ENCODE measurements at regions not wholly inside any gene's neighbourhood (a gene's known extent, or its start where the extent isn't known, plus 50 kb on each side); places are given as distances from the start of the nearest gene placed in this dataset.

GRCh38 chr4:125734504-125734903 is 419.7 kb downstream of the FAT4 start:
- TF ChIP-seq CTCF (IDR thresholded peaks at IDR 0.05) (no peak), EZH2 (IDR thresholded peaks at IDR 0.05; ENCODE audit: borderline replicate concordance, insufficient read depth, low read depth, low read length, poor library complexity, severe bottlenecking) (no peak)

All from B cell (primary cell).